ENCODE measurements at regions not wholly inside any gene's neighbourhood (a gene's known extent, or its start where the extent isn't known, plus 50 kb on each side); places are given as distances from the start of the nearest gene placed in this dataset.

- no peak for DNase-seq (ENCODE audit: low read depth)
These were observed 291.2 kb upstream of the RUNX1 start for GRCh38 chr21:35340273-35340672.

DNA sequence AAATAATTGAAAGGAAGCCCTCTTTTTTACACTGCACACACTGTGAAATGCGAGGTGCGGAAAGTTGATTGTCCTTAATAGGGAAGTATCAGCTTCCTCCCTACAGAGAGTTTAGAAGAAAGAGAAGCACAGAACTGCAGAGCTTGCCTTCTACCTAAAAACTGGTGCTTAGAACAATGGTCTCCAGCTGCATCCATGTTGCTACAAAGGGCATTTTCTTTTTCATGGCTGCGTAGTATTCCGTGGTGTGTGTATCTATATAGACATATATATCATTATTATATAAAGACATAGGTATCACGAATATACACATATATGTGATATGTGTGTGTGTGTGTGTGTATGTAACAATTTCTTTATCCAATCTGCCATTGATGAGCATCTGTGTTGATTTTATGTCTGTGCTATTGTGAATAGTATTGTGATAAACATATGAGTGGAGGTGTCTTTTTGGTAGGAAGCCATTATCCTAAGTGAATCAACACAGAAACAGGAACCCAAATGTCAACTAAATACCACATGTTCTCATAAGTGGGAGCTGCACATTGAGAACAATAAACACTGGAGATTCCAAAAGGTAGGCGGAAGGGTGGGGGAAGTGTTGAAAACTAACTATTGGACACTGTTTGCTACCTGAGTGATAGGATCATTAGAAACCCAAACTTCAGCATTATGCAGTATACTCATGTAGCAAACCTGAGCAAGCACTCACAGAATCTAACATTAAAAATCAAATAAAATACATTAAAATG is 290.0 kb upstream of the RUNX1 start:
- no peak for DNase-seq (ENCODE audit: low read depth)

- DNase-seq (ENCODE audit: low read depth), result no peak
These were observed 289.2 kb upstream of the RUNX1 start for GRCh38 chr21:35338281-35338680.

DNA sequence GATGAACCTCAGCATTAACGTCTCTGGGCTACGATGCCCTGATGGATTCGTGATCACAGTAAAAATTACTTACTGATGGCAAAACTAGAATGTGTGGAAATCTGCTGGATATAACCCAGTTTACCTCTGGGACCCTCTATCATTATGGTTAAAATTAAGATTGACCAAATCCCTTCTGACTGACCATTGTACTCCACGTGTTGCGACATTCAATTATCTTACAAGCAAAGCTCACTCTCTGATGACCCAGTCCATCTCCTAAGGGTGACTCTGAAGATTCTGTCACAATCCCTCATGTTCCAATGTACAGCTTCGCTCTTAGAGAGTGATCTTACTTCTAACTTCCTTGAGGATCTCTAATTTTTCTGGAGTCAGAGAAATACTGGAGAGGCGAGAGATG is 288.5 kb upstream of the RUNX1 start:
- DNase-seq (ENCODE audit: low read depth), result no peak

DNA sequence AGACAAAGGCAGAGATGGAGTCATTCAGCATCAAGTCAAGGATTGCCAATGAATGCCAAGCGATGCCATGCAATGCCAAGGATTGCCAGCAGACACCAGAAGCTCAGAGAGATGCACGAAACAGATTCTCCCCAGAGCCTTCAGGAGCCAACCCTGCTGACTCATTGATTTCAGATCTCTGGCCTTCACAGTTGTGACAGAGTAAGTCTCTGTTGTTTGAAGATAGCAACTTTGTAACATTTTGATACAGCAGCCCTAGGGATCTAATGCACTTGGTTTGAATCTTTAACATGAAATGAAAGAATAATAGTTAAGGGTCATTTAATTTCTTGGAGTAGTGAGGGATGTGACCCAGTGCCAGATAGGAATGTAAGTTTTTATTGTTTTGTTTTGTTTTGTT is 287.4 kb upstream of the RUNX1 start:
- DNase-seq (ENCODE audit: low read depth), result no peak

DNA sequence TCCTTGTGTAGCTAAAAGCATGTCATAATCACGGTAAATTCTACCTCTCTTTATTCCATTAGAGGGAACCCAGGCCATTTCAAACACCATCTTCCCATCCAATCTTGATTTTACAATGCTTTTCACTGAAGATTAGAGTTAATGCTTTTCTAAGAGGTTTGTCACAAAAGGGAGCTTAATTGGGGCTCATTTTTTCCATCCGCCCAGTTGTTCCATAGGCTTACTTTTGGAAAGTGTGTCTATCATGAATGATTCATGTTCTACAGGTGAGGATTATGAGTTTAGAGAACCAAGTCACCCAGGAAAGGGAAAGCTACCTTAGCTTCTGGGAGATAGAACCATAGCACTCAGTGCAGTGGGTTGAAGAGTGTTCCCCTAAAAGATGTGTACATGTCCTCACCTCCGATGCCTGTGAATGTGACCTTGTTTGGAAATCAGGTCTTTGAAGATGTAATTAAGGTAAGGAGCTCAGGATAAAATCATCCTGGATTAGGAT is 286.9 kb upstream of the RUNX1 start:
- DNase-seq (ENCODE audit: low read depth), result no peak

DNA sequence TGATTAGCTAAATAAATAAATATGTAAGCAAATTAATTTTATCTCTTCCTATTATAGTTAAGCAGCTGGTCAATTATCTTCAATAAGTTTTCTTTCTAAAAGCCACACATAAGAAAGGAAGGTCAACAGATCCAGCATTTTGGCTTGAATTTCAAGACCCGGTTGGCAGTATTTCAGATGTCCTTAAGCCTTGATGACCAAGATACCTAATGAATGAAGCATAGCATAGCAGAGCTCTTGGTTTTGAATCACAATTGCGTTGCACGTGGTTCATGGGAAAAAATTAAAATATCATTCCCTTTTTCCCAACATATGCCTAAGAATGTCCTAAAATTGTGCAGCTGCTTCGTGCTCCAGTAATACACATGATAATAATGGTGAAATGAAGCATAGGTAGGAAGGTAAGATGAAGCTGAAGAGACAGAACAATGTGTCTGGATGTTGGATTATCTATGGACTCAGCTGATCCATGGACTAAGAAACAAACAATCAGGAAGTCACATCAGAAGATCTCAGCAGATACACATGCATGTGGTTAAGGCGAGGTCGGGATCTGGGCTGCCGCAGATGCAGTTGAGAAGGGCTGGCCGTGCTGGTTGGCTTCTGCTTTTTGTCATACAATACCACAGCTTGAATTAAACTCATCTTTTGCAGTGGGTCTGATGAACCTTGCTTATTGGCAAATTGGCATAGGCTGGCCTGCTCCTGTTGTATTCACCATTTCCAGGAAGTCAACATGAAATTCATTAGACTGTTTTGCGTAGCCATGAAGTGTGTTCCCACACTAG is 284.9 kb upstream of the RUNX1 start:
- DNase-seq (ENCODE audit: low read depth), result no peak

DNA sequence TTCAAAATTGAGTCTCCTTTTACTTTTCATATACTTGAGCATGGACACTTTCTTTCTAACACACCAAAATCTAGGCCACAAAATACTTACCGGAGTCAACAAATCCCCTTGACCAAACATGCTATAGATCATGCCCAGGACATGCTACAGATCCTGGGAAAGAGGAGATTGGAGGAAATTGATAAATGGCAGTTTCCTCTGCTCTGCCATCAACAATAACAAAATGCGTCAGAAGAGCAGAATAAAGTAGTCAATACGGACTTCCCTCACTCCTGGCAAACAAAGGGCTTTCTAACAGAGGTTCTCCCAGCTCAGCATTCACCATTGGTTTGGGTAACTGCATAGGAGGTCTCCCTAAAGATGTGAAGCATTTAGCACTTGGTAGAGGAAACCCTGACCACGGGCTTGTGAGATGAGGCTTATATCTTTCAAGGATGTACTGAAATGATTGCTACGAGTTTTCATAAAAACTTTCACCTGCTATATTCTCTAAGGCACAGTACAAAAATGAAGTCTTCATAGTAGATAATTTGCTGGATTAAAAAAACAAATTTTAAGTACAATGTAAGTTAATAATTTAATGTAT is 283.8 kb upstream of the RUNX1 start:
- DNase-seq (ENCODE audit: low read depth), result no peak

GRCh38 chr21:35329940-35330660 is 281.0 kb upstream of the RUNX1 start:
- DNase-seq (ENCODE audit: low read depth), result no peak

DNA sequence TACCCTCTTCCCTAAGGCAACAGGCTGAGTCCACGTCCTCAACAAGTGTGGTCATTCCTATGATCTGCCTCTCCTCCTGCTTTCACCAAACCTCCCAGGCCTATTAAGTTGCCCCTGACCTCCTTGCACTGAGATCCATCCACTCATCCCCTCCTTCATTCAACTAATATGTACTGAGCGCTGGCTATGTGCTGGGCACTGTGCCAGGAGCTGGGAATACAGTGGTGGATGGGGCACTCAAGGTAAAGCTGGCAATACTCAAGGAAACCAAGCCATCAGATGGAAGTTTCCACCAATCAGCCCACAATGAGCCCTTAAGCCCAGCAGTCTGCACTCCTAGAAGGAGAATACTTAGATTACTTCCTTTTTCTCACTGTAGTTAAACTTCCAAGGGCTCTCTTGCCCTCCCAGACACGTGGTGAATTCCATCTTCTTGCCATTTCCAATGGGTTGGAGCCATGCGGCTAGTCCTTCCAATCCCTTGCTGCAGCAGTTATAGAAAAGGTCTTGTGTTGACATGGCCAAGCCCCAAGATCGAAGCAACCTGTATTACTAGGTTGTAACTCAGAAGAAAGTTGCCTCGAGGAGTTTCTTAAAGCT is 279.9 kb upstream of the RUNX1 start:
- no peak for DNase-seq (ENCODE audit: low read depth)

- no peak for DNase-seq (ENCODE audit: low read depth)
These were observed 277.6 kb upstream of the RUNX1 start for GRCh38 chr21:35326677-35327076.

- no peak for DNase-seq (ENCODE audit: low read depth)
These were observed 276.9 kb upstream of the RUNX1 start for GRCh38 chr21:35325953-35326352.

DNA sequence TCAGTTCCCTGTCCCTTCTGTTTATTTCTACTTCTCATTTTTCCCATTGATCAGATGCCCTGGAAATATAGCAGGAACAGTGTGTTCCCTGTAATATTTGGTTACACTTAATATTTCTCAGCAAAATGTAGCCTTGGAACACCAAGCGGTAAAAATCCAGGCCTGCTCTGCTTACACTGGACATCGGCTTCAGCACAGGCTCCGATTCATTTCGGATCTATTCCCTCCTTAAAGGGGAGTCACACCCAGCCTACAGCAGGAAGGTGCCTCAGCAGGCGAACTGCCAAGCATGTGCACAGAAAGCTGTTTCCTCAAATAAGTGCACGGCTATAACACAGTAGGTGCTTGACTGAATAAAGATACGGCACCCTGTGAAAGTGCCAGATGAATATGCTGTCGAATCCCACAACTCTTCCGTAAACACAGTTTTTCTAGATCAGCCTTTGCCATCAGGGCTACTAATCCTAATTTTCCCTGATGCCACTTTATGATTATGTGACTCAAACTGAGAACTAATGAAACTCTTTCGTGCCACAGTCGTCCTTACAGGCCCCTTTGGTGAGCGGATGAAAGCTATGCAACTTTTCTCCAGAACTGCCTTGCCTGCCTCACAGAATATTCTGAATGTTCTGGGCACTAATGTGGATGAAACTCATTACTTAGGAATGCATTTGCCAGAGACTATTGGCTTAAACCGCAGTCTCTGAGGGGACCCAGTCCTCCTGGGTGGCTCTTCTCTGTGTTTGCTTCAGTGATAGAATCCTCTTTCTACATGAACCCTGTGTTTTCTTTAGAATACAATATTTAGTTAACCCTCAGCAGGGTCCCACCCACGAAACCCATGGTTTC is 275.5 kb upstream of the RUNX1 start:
- DNase-seq (ENCODE audit: low read depth), result peak; percentile 59

- DNase-seq (ENCODE audit: low read depth), result no peak
These were observed 274.8 kb upstream of the RUNX1 start for GRCh38 chr21:35323947-35324346.

GRCh38 chr21:35321322-35322200 is 272.5 kb upstream of the RUNX1 start:
- no peak for DNase-seq (ENCODE audit: low read depth)

DNA sequence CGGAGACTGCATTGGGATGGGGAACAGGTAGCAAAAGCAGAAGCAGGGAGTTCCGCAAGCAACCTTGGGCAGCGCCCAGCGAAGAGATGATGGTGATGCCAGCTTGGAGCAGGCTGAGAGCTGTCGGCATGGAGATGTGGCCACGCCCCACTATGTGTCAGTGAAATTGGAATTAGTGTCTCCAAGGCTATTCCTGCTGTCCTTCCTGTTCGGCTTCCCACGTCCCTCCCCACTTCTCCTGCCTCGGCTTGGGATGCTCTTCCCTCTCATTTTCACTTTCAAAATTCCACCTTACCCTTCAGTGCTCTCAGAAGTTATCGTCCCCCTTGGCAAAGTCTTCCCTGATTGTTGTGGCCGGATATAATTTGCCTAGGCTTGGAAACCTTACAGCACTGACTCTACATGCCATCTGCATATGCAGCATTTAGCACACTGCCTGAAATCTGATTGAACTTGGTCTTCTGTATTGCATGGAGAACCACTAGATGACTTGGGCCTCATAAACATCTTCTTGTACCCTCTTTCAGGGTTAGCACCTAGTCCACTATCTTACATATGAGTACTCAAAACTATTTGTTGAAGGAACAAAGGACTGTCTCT is 270.7 kb upstream of the RUNX1 start:
- DNase-seq (ENCODE audit: low read depth), result no peak

DNA sequence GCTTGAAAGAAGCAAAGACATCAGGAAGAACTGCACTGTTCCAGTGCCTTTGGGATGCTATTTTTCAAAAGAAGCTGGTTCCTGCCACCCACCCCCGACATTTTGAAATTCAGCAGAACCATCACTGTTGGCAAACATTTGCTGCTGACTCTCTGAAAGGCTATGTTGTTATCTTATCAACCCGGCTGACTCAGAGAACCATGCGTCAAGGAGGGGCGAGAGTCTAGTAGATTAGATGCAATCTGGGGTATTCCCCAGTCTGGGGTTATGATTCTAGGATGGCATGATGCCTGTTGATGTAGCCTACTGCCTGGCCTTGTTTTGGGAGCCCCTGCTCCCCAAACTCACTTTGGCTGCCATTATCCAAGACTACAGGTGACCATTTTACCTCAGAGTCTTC is 267.8 kb upstream of the RUNX1 start:
- DNase-seq (ENCODE audit: low read depth), result no peak

GRCh38 chr21:35316456-35316855 is 267.4 kb upstream of the RUNX1 start:
- DNase-seq (ENCODE audit: low read depth), result no peak

GRCh38 chr21:35314857-35315582 is 265.9 kb upstream of the RUNX1 start:
- DNase-seq (ENCODE audit: low read depth), result no peak

Measured in HS-27A (cell line).